ENCODE measurements at regions not wholly inside any gene's neighbourhood (a gene's known extent, or its start where the extent isn't known, plus 50 kb on each side); places are given as distances from the start of the nearest gene placed in this dataset.
A peak's percentile ranks its signal among the peaks of the same experiment; 100 is the strongest.

DNA sequence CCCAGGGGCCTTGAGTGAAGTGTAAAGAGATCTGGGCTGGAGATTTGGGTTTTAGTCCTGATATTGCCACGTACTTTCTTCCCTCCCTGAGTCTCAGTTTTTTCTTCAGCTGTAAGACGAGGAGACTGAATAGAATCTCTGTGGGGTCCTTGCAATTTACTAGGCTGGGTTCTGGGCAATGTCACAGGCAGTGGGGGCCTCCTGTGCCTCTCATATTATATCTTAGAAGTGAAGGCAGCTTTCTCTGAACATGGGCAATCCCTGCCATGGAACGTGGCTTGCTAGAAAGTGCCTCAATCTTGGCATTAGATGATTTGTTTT lies 62.0 kb upstream of the PTPRJ start:
- WGBS, 2 donors: 28 to 38% methylated on average over 3 of the region's 3 CpGs
- H3K36me3 ChIP-seq: no peaks in the 10 kb centered on the region
- peak overlapping the region; percentile 21 to 84 (median 76) for H3K27ac ChIP-seq
- intact Hi-C loops (cut with DNase I): no loop called here
- no peak for DNase-seq
- H3K9me3 ChIP-seq: no peaks in the 10 kb centered on the region
- no peaks in the 10 kb centered on the region for H3K27me3 ChIP-seq
- H3K4me3 ChIP-seq: peak overlapping the region in 1 of 4 donors; percentile 44
- peaks cover 18 to 47% (median 23%) of the 10 kb centered on the region in 3 donors for H3K4me1 ChIP-seq
- no peak for TF ChIP-seq POLR2A (IDR thresholded peaks at IDR 0.05)
- TF ChIP-seq, protein P1, sequence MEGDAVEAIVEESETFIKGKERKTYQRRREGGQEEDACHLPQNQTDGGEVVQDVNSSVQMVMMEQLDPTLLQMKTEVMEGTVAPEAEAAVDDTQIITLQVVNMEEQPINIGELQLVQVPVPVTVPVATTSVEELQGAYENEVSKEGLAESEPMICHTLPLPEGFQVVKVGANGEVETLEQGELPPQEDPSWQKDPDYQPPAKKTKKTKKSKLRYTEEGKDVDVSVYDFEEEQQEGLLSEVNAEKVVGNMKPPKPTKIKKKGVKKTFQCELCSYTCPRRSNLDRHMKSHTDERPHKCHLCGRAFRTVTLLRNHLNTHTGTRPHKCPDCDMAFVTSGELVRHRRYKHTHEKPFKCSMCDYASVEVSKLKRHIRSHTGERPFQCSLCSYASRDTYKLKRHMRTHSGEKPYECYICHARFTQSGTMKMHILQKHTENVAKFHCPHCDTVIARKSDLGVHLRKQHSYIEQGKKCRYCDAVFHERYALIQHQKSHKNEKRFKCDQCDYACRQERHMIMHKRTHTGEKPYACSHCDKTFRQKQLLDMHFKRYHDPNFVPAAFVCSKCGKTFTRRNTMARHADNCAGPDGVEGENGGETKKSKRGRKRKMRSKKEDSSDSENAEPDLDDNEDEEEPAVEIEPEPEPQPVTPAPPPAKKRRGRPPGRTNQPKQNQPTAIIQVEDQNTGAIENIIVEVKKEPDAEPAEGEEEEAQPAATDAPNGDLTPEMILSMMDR (IDR thresholded peaks at IDR 0.05): no peak

DNA sequence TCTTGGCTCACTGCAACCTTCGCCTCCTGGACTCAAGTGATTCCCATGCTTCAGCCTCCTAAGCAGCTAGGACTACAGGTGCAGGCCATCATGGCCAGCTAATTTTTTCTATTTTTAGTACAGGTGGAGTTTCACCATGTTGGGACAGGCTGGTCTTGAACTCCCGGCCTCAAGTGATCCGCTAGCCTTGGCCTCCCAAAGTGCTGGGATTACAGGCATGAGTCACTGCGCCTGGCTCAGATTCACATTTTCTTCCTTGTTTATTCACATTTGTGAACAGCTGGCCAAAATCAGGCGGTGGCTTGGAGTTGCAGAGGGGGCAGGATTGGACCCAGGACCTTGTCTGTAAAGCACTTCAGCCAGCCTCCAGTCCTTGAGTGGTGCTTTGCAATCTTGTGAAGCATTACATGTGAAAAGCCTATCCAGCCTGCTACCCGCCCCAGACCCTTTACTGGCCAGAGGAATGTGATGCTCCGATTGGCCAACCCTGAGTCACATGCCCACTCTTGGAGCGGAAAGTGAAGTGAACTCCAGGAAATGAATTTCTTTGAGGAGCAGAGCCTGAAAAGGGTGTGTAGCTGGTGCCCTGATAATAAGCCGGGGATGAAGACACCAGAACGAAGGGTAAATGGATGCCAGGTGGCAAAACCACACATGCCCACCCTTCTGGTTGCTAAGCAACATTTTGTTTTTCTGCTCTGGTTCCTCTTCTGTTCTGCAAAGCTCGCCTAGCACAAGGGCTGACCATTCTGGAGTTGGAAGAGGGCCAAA lies 62.6 kb upstream of the PTPRJ start:
- H3K4me1 ChIP-seq: peaks cover 18 to 47% (median 23%) of the 10 kb centered on the region in 3 donors
- peak overlapping the region; percentile 21 to 84 (median 76) for H3K27ac ChIP-seq
- TF ChIP-seq, protein P1 (IDR thresholded peaks at IDR 0.05): no peak
- peak in 1 of 4 donors; percentile 11 for TF ChIP-seq POLR2A (IDR thresholded peaks at IDR 0.05)
- no peaks in the 10 kb centered on the region for H3K27me3 ChIP-seq
- intact Hi-C loops (cut with DNase I): no loop called here
- H3K36me3 ChIP-seq: no peaks in the 10 kb centered on the region
- DNase-seq: peak; percentile 40
- WGBS, 2 donors: 25 to 36% methylated on average over 10 to 11 of the region's 11 CpGs
- no peaks in the 10 kb centered on the region for H3K9me3 ChIP-seq
- H3K4me3 ChIP-seq: peak overlapping the region in 1 of 4 donors; percentile 44

DNA sequence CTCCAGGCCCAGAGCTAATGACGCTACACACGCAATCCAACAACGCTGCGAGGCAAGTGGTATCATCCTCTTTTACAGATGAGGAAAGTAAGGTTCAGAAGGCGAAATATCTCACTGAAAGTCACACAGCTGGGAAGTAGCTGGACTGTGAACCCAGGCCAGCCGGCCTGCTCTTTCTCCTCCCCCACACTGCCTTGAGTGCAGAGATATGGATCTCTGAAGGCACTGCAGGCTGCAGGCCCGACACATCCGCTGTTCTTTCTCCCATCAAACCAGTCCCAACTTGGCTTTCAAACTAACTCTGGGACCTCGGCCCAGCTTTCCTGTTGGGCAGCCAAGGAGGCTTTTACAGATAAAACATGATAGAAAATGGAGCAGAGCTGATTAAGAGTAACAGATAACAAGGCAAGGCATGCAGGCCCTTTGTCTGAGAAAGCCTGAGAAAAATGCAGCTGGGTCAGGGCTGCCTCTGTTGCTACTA lies 64.0 kb upstream of the PTPRJ start:
- intact Hi-C loops (cut with DNase I): no loop called here

DNA sequence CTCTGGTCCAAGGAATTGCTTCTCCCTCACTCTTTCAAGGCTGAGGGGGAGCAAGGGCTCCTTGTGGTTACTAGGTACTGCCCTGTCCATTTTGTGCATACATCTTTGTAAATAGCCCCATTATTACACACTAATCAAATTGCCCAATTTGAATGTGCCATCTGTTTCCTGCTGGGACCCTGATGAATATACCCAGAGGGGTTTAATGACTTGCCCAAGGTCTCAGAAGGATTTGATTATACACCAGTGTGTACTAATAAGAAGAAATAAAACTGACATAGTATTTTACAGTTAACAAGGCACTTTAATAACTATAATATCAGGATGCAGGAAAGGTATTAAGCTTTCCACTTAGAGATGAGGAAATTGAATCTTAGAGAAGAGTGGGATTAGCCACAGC lies 64.6 kb upstream of the PTPRJ start:
- no peaks in the 10 kb centered on the region for H3K36me3 ChIP-seq
- H3K9me3 ChIP-seq: no peaks in the 10 kb centered on the region
- intact Hi-C loops (cut with DNase I): no loop called here
- H3K4me3 ChIP-seq: no peak overlapping the region
- TF ChIP-seq POLR2A (IDR thresholded peaks at IDR 0.05): no peak
- TF ChIP-seq, protein P1 (IDR thresholded peaks at IDR 0.05): no peak
- H3K27me3 ChIP-seq: no peaks in the 10 kb centered on the region
- H3K27ac ChIP-seq: peak overlapping the region in 3 of 4 donors; percentile 65 to 79 (median 72)
- DNase-seq: no peak
- H3K4me1 ChIP-seq: peaks cover 18 to 47% (median 23%) of the 10 kb centered on the region in 3 donors

More for the DNA sequence above, 64.0 kb upstream of the PTPRJ start:
- DNase-seq: no peak
- Histone ChIP-seq H3K36me3 (no peaks in the 10 kb centered on the region), H3K4me3 (no peak overlapping the region), H3K27ac (peak overlapping the region in 3 of 4 donors; percentile 65 to 79 (median 72)), H3K4me1 (peaks cover 18 to 47% (median 23%) of the 10 kb centered on the region in 3 donors), H3K9me3 (no peaks in the 10 kb centered on the region), H3K27me3 (no peaks in the 10 kb centered on the region)
- 37 to 43% methylated on average over 6 to 9 of the region's 9 CpGs for WGBS, 2 donors
- no peak for TF ChIP-seq POLR2A (IDR thresholded peaks at IDR 0.05)
- TF ChIP-seq, protein P1 (IDR thresholded peaks at IDR 0.05): no peak

DNA sequence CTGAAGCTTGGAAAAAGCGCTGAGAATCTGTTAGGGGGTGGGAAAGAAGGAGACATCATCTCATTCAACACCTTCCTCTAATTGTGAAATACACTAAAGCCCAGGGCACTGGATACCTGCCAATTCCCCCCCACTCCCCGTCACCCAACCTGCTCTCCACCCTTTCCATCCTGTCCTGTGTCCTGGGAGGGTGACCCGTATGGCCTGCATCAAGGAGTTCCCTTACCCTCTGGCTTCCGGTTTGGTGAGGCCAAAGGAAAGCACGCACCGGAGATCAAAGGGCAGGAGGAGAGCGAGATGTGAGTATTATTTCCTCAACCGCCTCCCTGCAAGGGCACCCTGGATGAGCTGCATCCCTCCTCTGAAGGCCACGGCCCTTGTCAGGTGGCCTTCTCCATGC lies 65.0 kb upstream of the PTPRJ start:
- TF ChIP-seq, protein P1 (IDR thresholded peaks at IDR 0.05): no peak
- no peak for TF ChIP-seq POLR2A (IDR thresholded peaks at IDR 0.05)
- no peak for DNase-seq
- no peaks in the 10 kb centered on the region for H3K9me3 ChIP-seq

More for the DNA sequence above, 65.0 kb upstream of the PTPRJ start:
- Histone ChIP-seq H3K36me3 (no peaks in the 10 kb centered on the region), H3K27me3 (no peaks in the 10 kb centered on the region), H3K4me1 (peaks cover 18 to 47% (median 23%) of the 10 kb centered on the region in 3 donors), H3K27ac (peak overlapping the region in 3 of 4 donors; percentile 65 to 79 (median 72)), H3K4me3 (no peak overlapping the region)
- WGBS, 2 donors: 59 to 82% methylated on average over 9 of the region's 9 CpGs
- intact Hi-C loops (cut with DNase I): no loop called here

Data from esophagus squamous epithelium (tissue), 5 donors.